Vagina (tissue), 2 donors: ENCODE measurements at regions not wholly inside any gene's neighbourhood (a gene's known extent, or its start where the extent isn't known, plus 50 kb on each side); places are given as distances from the start of the nearest gene placed in this dataset.

ENCODE experiments used
- DNase-seq, 2 donors: peaks; one replicate each; pipeline ENCODE4 v3.0.0-alpha.2; 2017; ENCODE audit errors: extremely low spot score in 2 of 2
- H3K27ac ChIP-seq: fragments of 200-600 bp; sonication (generic); one replicate; pipeline ENCODE4 v1.5.1; 2019
- H3K27me3 ChIP-seq: fragments of 200-600 bp; sonication (generic); one replicate; pipeline ENCODE4 v1.5.1; 2019
- H3K36me3 ChIP-seq, 2 donors: fragments of 200-600 bp; sonication (generic); one replicate each; pipeline ENCODE4 v1.5.1; 2017 to 2019
- H3K4me1 ChIP-seq: fragments of 200-600 bp; sonication (generic); one replicate; pipeline ENCODE4 v1.5.1; 2019
- H3K4me3 ChIP-seq, 2 donors: fragments of 200-600 bp; sonication (generic); 1 replicate in 1 of 2; 2 replicates in 1 of 2; pipeline ENCODE4 v1.5.1; 2016 to 2019
- H3K9me3 ChIP-seq: fragments of 200-600 bp; sonication (generic); one replicate; pipeline ENCODE4 v1.5.1; 2019
- CTCF ChIP-seq, 3 experiments: fragments of 450-650 bp in 2 of 3; fragments of 200-600 bp in 1 of 3; sonication (generic) in 1 of 3; IDR thresholded peaks; one replicate each; pipeline ENCODE4 v1.5.1; 2017 to 2019; ENCODE audit warnings: antibody characterized with exemption in 3 of 3, mild to moderate bottlenecking in 2 of 3, moderate library complexity in 2 of 3
- POLR2A ChIP-seq, 2 donors: fragments of 450-650 bp; IDR thresholded peaks; one replicate each; pipeline ENCODE4 v1.6.1; 2017; ENCODE audit warnings: antibody characterized with exemption in 2 of 2, mild to moderate bottlenecking in 2 of 2, moderate library complexity in 2 of 2
- POLR2AphosphoS5 ChIP-seq, 2 donors: sonication (generic); formaldehyde crosslinking; IDR thresholded peaks; one replicate each; pipeline ENCODE4 v1.9.0; 2017; ENCODE audit warnings: antibody characterized with exemption in 2 of 2, mild to moderate bottlenecking in 2 of 2, low read depth in 1 of 2; ENCODE audit not compliant: insufficient read depth in 1 of 2
- intact Hi-C: fragments of 100-400 bp; cut with DNase I; formaldehyde crosslinking; loops from one replicate; pipeline ENCODE4 v1.15.1; 2023

GRCh38 chr6:19268117-19268516 is 569.1 kb upstream of the ID4 start:
- H3K27ac ChIP-seq, result no peak overlapping the region
- H3K27me3 ChIP-seq, result no peaks in the 10 kb centered on the region
- no peaks in the 10 kb centered on the region for H3K36me3 ChIP-seq
- TF ChIP-seq CTCF (IDR thresholded peaks at IDR 0.05), result no peak
- no peak for TF ChIP-seq POLR2AphosphoS5 (IDR thresholded peaks at IDR 0.05; ENCODE audit: insufficient read depth in 1 of 2, low read depth in 1 of 2)
- TF ChIP-seq POLR2A (IDR thresholded peaks at IDR 0.05), result no peak
- H3K4me3 ChIP-seq, result no peak overlapping the region
- no peaks in the 10 kb centered on the region for H3K9me3 ChIP-seq
- no peaks in the 10 kb centered on the region for H3K4me1 ChIP-seq
- DNase-seq, result no peak
- intact Hi-C loops, result no loop called here

GRCh38 chr6:19268718-19269117 is 568.5 kb upstream of the ID4 start:
- Histone ChIP-seq H3K36me3 (no peaks in the 10 kb centered on the region), H3K27me3 (no peaks in the 10 kb centered on the region), H3K4me1 (no peaks in the 10 kb centered on the region), H3K27ac (no peak overlapping the region), H3K4me3 (no peak overlapping the region), H3K9me3 (no peaks in the 10 kb centered on the region)
- intact Hi-C loops, result no loop called here
- no peak for DNase-seq
- no peak for TF ChIP-seq POLR2AphosphoS5 (IDR thresholded peaks at IDR 0.05; ENCODE audit: insufficient read depth in 1 of 2, low read depth in 1 of 2)
- no peak for TF ChIP-seq POLR2A (IDR thresholded peaks at IDR 0.05)
- no peak for TF ChIP-seq CTCF (IDR thresholded peaks at IDR 0.05)

- Histone ChIP-seq H3K9me3 (no peaks in the 10 kb centered on the region), H3K27ac (no peak overlapping the region), H3K4me1 (no peaks in the 10 kb centered on the region), H3K4me3 (no peak overlapping the region), H3K36me3 (no peaks in the 10 kb centered on the region), H3K27me3 (no peaks in the 10 kb centered on the region)
- DNase-seq, result no peak
- intact Hi-C loops, result no loop called here
- no peak for TF ChIP-seq POLR2AphosphoS5 (IDR thresholded peaks at IDR 0.05; ENCODE audit: insufficient read depth in 1 of 2, low read depth in 1 of 2)
These were observed 567.8 kb upstream of the ID4 start for GRCh38 chr6:19269341-19269898.

GRCh38 chr6:19270616-19271015 is 566.6 kb upstream of the ID4 start:
- no peak for TF ChIP-seq POLR2AphosphoS5 (IDR thresholded peaks at IDR 0.05; ENCODE audit: insufficient read depth in 1 of 2, low read depth in 1 of 2)
- Histone ChIP-seq H3K27ac (no peak overlapping the region), H3K36me3 (no peaks in the 10 kb centered on the region), H3K9me3 (no peaks in the 10 kb centered on the region), H3K4me3 (no peak overlapping the region), H3K27me3 (no peaks in the 10 kb centered on the region), H3K4me1 (no peaks in the 10 kb centered on the region)
- DNase-seq, result no peak
- intact Hi-C loops, result no loop called here

- Histone ChIP-seq H3K4me1 (no peaks in the 10 kb centered on the region), H3K4me3 (no peak overlapping the region), H3K36me3 (no peaks in the 10 kb centered on the region), H3K9me3 (no peaks in the 10 kb centered on the region), H3K27me3 (no peaks in the 10 kb centered on the region), H3K27ac (no peak overlapping the region)
- no peak for DNase-seq
- TF ChIP-seq CTCF (IDR thresholded peaks at IDR 0.05) (no peak), POLR2A (IDR thresholded peaks at IDR 0.05) (no peak), POLR2AphosphoS5 (IDR thresholded peaks at IDR 0.05; ENCODE audit: insufficient read depth in 1 of 2, low read depth in 1 of 2) (no peak)
- intact Hi-C loops, result no loop called here
These were observed 557.9 kb upstream of the ID4 start for GRCh38 chr6:19279273-19279684.

GRCh38 chr6:19287928-19288327 is 549.2 kb upstream of the ID4 start:
- DNase-seq, result no peak
- Histone ChIP-seq H3K9me3 (no peaks in the 10 kb centered on the region), H3K27ac (no peak overlapping the region), H3K27me3 (no peaks in the 10 kb centered on the region), H3K36me3 (no peaks in the 10 kb centered on the region), H3K4me1 (no peaks in the 10 kb centered on the region), H3K4me3 (no peak overlapping the region)
- intact Hi-C loops, result no loop called here
- TF ChIP-seq POLR2AphosphoS5 (IDR thresholded peaks at IDR 0.05; ENCODE audit: insufficient read depth in 1 of 2, low read depth in 1 of 2), result no peak
- TF ChIP-seq CTCF (IDR thresholded peaks at IDR 0.05), result no peak
- no peak for TF ChIP-seq POLR2A (IDR thresholded peaks at IDR 0.05)
